ENCODE measurements at regions not wholly inside any gene's neighbourhood (a gene's known extent, or its start where the extent isn't known, plus 50 kb on each side); places are given as distances from the start of the nearest gene placed in this dataset.

- DNase-seq, result no peak
- no peak for ATAC-seq
- intact Hi-C loops (cut with micrococcal nuclease), result no loop called here
Observed at GRCh38 chr14:95034788-95035187, 122.5 kb downstream of the DICER1 start.

- no peak for ATAC-seq
- intact Hi-C loops (cut with micrococcal nuclease), result no loop called here
- DNase-seq, result no peak
Observed at GRCh38 chr14:95033682-95034632, 123.4 kb downstream of the DICER1 start.

- intact Hi-C loops (cut with micrococcal nuclease), result no loop called here
Observed at GRCh38 chr14:95033031-95033430, 124.3 kb downstream of the DICER1 start.

GRCh38 chr14:95026851-95027463 lies 130.4 kb downstream of the DICER1 start:
- no peak for ATAC-seq
- intact Hi-C loops (cut with micrococcal nuclease), result no loop called here
- DNase-seq, result no peak

More at GRCh38 chr14:95033031-95033430, 124.3 kb downstream of the DICER1 start:
- DNase-seq (no peak), ATAC-seq (no peak)

- ATAC-seq (no peak), DNase-seq (no peak)
- intact Hi-C loops (cut with micrococcal nuclease), result no loop called here
Observed at GRCh38 chr14:95025941-95026340, 131.4 kb downstream of the DICER1 start.

GRCh38 chr14:95025218-95025617 lies 132.1 kb downstream of the DICER1 start:
- intact Hi-C loops (cut with micrococcal nuclease), result no loop called here
- ATAC-seq, result no peak
- no peak for DNase-seq

- ATAC-seq, result no peak
- DNase-seq, result no peak
- intact Hi-C loops (cut with micrococcal nuclease), result no loop called here
Observed at GRCh38 chr14:95024380-95024779, 132.9 kb downstream of the DICER1 start.

GRCh38 chr14:95023886-95024285 lies 133.4 kb downstream of the DICER1 start:
- DNase-seq, result no peak
- ATAC-seq, result no peak
- intact Hi-C loops (cut with micrococcal nuclease), result no loop called here

- DNase-seq (no peak), ATAC-seq (no peak)
- intact Hi-C loops (cut with micrococcal nuclease), result no loop called here
Observed at GRCh38 chr14:95023115-95023514, 134.2 kb downstream of the DICER1 start.

GRCh38 chr14:95021588-95021987 lies 135.7 kb downstream of the DICER1 start:
- intact Hi-C loops (cut with micrococcal nuclease), result no loop called here
- no peak for ATAC-seq
- no peak for DNase-seq

GRCh38 chr14:95018821-95019220 lies 138.5 kb downstream of the DICER1 start:
- DNase-seq, result no peak
- intact Hi-C loops (cut with micrococcal nuclease), result no loop called here
- peak; percentile 70 for ATAC-seq

- intact Hi-C loops (cut with micrococcal nuclease), result no loop called here
- ATAC-seq (no peak), DNase-seq (no peak)
Observed at GRCh38 chr14:95015046-95015445, 142.3 kb downstream of the DICER1 start.

- DNase-seq (no peak), ATAC-seq (no peak)
- intact Hi-C loops (cut with micrococcal nuclease), result no loop called here
Observed at GRCh38 chr14:95014036-95014435, 143.3 kb downstream of the DICER1 start.

GRCh38 chr14:95011445-95012006 lies 145.8 kb downstream of the DICER1 start:
- no peak for DNase-seq
- intact Hi-C loops (cut with micrococcal nuclease), result no loop called here
- no peak for ATAC-seq

GRCh38 chr14:95008445-95009217 lies 148.7 kb downstream of the DICER1 start:
- peak; percentile 90 for ATAC-seq

GRCh38 chr14:95007921-95008320 lies 149.4 kb downstream of the DICER1 start:
- DNase-seq (no peak), ATAC-seq (no peak)
- intact Hi-C loops (cut with micrococcal nuclease), result no loop called here

More at GRCh38 chr14:95008445-95009217, 148.7 kb downstream of the DICER1 start:
- intact Hi-C loops (cut with micrococcal nuclease), result no loop called here
- DNase-seq, result no peak

- ATAC-seq (no peak), DNase-seq (no peak)
- intact Hi-C loops (cut with micrococcal nuclease), result no loop called here
Observed at GRCh38 chr14:95006479-95006878, 150.8 kb downstream of the DICER1 start.

- intact Hi-C loops (cut with micrococcal nuclease), result no loop called here
- no peak for DNase-seq
- no peak for ATAC-seq
Observed at GRCh38 chr14:95006051-95006450, 151.3 kb downstream of the DICER1 start.

GRCh38 chr14:95003099-95003960 lies 154.0 kb downstream of the DICER1 start:
- intact Hi-C loops (cut with micrococcal nuclease), result no loop called here
- no peak for ATAC-seq
- no peak for DNase-seq
